ENCODE measurements at regions not wholly inside any gene's neighbourhood (a gene's known extent, or its start where the extent isn't known, plus 50 kb on each side); places are given as distances from the start of the nearest gene placed in this dataset.

GRCh38 chr12:103100257-103100831 is 142.9 kb downstream of the ASCL1 start:
- no peak for DNase-seq

- peak; percentile 10 for DNase-seq
Measured at GRCh38 chr12:103102225-103102744, 144.8 kb downstream of the ASCL1 start.

GRCh38 chr12:103105971-103106597 is 148.6 kb downstream of the ASCL1 start:
- no peak for DNase-seq

GRCh38 chr12:103109861-103110260 is 152.4 kb downstream of the ASCL1 start:
- DNase-seq = no peak

- peak; percentile 62 for DNase-seq
Measured at GRCh38 chr12:103114296-103115055, 157.0 kb downstream of the ASCL1 start.

- no peak for DNase-seq
Measured at GRCh38 chr12:103128862-103129501, 171.5 kb downstream of the ASCL1 start.

- no peak for DNase-seq
Measured at GRCh38 chr12:103130564-103130963, 173.1 kb downstream of the ASCL1 start.

- peak; percentile 80 for DNase-seq
Measured at GRCh38 chr12:103138538-103138937, 181.1 kb downstream of the ASCL1 start.

- peak; percentile 15 for DNase-seq
Measured at GRCh38 chr12:103139876-103140275, 182.4 kb downstream of the ASCL1 start.

GRCh38 chr12:103140286-103140685 is 182.8 kb downstream of the ASCL1 start:
- DNase-seq = no peak

- DNase-seq = no peak
Measured at GRCh38 chr12:103144278-103144677, 186.8 kb downstream of the ASCL1 start.

GRCh38 chr12:103160622-103161021 is 203.1 kb downstream of the ASCL1 start:
- DNase-seq = no peak

GRCh38 chr12:103161582-103162362 is 204.3 kb downstream of the ASCL1 start:
- no peak for DNase-seq

GRCh38 chr12:103166949-103167348 is 209.5 kb downstream of the ASCL1 start:
- DNase-seq = no peak

- DNase-seq = no peak
Measured at GRCh38 chr12:103172447-103173112, 215.1 kb downstream of the ASCL1 start.

GRCh38 chr12:103175625-103176024 is 218.2 kb downstream of the ASCL1 start:
- DNase-seq = no peak

GRCh38 chr12:103177639-103178255 is 220.3 kb downstream of the ASCL1 start:
- no peak for DNase-seq

- DNase-seq = no peak
Measured at GRCh38 chr12:103178366-103179080, 221.0 kb downstream of the ASCL1 start.

- DNase-seq = peak; percentile 71
Measured at GRCh38 chr12:103181366-103182152, 224.1 kb downstream of the ASCL1 start.

GRCh38 chr12:103182299-103182698 is 224.8 kb downstream of the ASCL1 start:
- peak; percentile 55 for DNase-seq
